Uterus (tissue), 3 donors: ENCODE measurements at regions not wholly inside any gene's neighbourhood (a gene's known extent, or its start where the extent isn't known, plus 50 kb on each side); places are given as distances from the start of the nearest gene placed in this dataset.

Source experiments
- DNase-seq, 2 donors: peaks; one replicate each; pipeline ENCODE4 v3.0.0-alpha.2; 2019 to 2020
- H3K27ac ChIP-seq, 2 donors: fragments of 200-600 bp; sonication (generic); 1 replicate in 1 of 2; 2 replicates in 1 of 2; pipeline ENCODE4 v1.5.1; 2016 to 2018
- H3K27me3 ChIP-seq, 2 donors: fragments of 200-600 bp; sonication (generic); one replicate each; pipeline ENCODE4 v1.5.1; 2018 to 2019; ENCODE audit warnings: control low read depth in 1 of 2
- H3K36me3 ChIP-seq, 2 donors: fragments of 200-600 bp; sonication (generic); one replicate each; pipeline ENCODE4 v1.5.1; 2019; ENCODE audit warnings: control low read depth in 1 of 2
- H3K4me1 ChIP-seq, 2 donors: fragments of 200-600 bp; sonication (generic); one replicate each; pipeline ENCODE4 v1.5.1; 2018 to 2019; ENCODE audit warnings: control low read depth in 1 of 2
- H3K4me3 ChIP-seq, 2 donors: fragments of 200-600 bp; sonication (generic); 1 replicate in 1 of 2; 2 replicates in 1 of 2; pipeline ENCODE4 v1.5.1; 2018 to 2019; ENCODE audit warnings: mild to moderate bottlenecking in 1 of 2
- H3K9me3 ChIP-seq, 2 donors: fragments of 200-600 bp; sonication (generic); one replicate each; pipeline ENCODE4 v1.5.1; 2019; ENCODE audit warnings: control low read depth in 1 of 2
- POLR2A ChIP-seq, 2 donors: fragments of 450-650 bp; IDR thresholded peaks; one replicate each; pipeline ENCODE4 v1.6.1; 2016; ENCODE audit warnings: antibody characterized with exemption in 2 of 2, mild to moderate bottlenecking in 1 of 2, moderate library complexity in 1 of 2
- intact Hi-C: fragments of 100-400 bp; cut with DNase I; formaldehyde crosslinking; loops from one replicate; pipeline ENCODE4 v1.15.1; 2023; ENCODE audit warnings: low total_unique reads
- TF ChIP-seq, protein P1 (sequence below), 4 experiments: fragments of 200-600 bp in 2 of 4; fragments of 450-650 bp in 2 of 4; sonication (generic) in 2 of 4; IDR thresholded peaks; one replicate each; pipeline ENCODE4 v1.5.1; 2016 to 2019; ENCODE audit warnings: antibody characterized with exemption in 4 of 4, mild to moderate bottlenecking in 2 of 4, moderate library complexity in 1 of 4
- donor health status: DM: yes; HTN: yes; CAD: no.

GRCh38 chr2:129135017-129135416, 816.3 kb upstream of the HS6ST1 start:
- Histone ChIP-seq H3K9me3 (no peaks in the 10 kb centered on the region), H3K4me1 (no peaks in the 10 kb centered on the region), H3K36me3 (no peaks in the 10 kb centered on the region), H3K4me3 (no peak overlapping the region), H3K27me3 (no peaks in the 10 kb centered on the region), H3K27ac (no peak overlapping the region)
- intact Hi-C loops, result no loop called here
- no peak for TF ChIP-seq POLR2A (IDR thresholded peaks at IDR 0.05)
- TF ChIP-seq, protein P1, sequence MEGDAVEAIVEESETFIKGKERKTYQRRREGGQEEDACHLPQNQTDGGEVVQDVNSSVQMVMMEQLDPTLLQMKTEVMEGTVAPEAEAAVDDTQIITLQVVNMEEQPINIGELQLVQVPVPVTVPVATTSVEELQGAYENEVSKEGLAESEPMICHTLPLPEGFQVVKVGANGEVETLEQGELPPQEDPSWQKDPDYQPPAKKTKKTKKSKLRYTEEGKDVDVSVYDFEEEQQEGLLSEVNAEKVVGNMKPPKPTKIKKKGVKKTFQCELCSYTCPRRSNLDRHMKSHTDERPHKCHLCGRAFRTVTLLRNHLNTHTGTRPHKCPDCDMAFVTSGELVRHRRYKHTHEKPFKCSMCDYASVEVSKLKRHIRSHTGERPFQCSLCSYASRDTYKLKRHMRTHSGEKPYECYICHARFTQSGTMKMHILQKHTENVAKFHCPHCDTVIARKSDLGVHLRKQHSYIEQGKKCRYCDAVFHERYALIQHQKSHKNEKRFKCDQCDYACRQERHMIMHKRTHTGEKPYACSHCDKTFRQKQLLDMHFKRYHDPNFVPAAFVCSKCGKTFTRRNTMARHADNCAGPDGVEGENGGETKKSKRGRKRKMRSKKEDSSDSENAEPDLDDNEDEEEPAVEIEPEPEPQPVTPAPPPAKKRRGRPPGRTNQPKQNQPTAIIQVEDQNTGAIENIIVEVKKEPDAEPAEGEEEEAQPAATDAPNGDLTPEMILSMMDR (IDR thresholded peaks at IDR 0.05), result no peak
- no peak for DNase-seq

- Histone ChIP-seq H3K4me1 (no peaks in the 10 kb centered on the region), H3K27me3 (no peaks in the 10 kb centered on the region), H3K4me3 (no peak overlapping the region), H3K27ac (no peak overlapping the region), H3K36me3 (no peaks in the 10 kb centered on the region), H3K9me3 (no peaks in the 10 kb centered on the region)
- DNase-seq, result no peak
- intact Hi-C loops, result no loop called here
- TF ChIP-seq, protein P1 (IDR thresholded peaks at IDR 0.05), result no peak
- TF ChIP-seq POLR2A (IDR thresholded peaks at IDR 0.05), result no peak
Measured at GRCh38 chr2:129139380-129139779, 820.7 kb upstream of the HS6ST1 start.

- Histone ChIP-seq H3K36me3 (no peaks in the 10 kb centered on the region), H3K4me3 (no peak overlapping the region), H3K4me1 (no peaks in the 10 kb centered on the region), H3K27ac (no peak overlapping the region), H3K27me3 (no peaks in the 10 kb centered on the region), H3K9me3 (no peaks in the 10 kb centered on the region)
- no peak for TF ChIP-seq POLR2A (IDR thresholded peaks at IDR 0.05)
- TF ChIP-seq, protein P1 (IDR thresholded peaks at IDR 0.05), result no peak
- intact Hi-C loops, result no loop called here
- no peak for DNase-seq
Measured at GRCh38 chr2:129142465-129142864, 823.8 kb upstream of the HS6ST1 start.

DNA sequence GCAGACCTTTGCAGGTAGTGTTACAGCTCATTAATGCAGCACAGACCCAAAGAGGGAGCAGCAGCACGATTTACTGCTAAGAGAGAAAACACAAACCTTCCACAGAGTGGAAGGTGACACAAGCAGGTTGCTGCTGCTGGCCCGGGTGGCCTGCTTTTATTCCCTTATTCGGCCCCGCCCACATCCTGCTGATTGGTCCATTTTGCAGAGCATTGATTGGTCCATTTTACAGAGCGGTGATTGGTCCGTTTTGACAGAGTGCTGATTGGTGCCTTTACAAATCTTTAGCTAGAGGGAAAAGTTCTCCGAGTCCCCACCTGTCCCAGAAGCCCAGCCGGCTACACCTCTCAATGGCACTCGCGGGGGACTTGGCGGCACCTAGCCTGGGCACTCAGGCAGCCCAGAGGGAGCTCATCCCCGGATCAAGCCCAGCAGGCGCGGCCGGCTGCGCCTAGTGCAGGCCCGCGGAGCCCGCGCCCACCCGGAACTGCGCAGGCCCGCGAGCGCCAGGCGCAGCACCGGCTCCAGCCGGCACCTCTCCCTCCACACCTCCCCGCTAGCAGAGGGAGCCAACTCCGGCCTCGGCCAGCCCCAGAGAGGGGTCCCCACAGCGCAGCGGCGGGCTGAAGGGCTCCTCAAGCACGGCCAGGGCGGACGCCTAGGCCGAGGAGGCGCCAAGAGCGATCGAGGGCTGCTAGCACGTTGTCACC, 825.6 kb upstream of the HS6ST1 start:
- Histone ChIP-seq H3K27me3 (no peaks in the 10 kb centered on the region), H3K4me1 (no peaks in the 10 kb centered on the region), H3K36me3 (no peaks in the 10 kb centered on the region), H3K9me3 (no peaks in the 10 kb centered on the region), H3K4me3 (no peak overlapping the region), H3K27ac (no peak overlapping the region)
- intact Hi-C loops, result no loop called here
- no peak for TF ChIP-seq POLR2A (IDR thresholded peaks at IDR 0.05)
- TF ChIP-seq, protein P1 (IDR thresholded peaks at IDR 0.05), result no peak
- no peak for DNase-seq

DNA sequence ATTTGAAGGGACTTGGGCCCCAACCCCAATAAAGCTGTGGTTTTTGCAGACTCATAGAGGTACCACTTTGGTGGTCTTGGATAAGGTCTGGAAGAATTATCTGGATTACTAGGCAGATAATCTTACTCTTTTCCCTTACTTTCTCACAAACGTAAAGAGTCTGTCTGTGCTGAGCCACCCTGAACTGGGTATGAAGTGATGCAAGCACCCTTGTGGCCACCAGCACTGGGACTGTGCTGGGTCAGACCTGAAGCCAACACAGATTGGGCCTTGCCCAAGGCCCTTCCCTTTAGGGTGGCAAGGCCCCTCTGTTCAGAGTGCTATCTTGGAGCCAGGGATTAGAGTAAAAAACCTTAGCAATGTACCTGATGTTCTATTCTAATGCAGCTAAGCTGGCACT, 827.0 kb upstream of the RAB6C start:
- no peak for DNase-seq
- TF ChIP-seq POLR2A (IDR thresholded peaks at IDR 0.05), result no peak
- TF ChIP-seq, protein P1 (IDR thresholded peaks at IDR 0.05), result no peak
- H3K4me3 ChIP-seq, result no peak overlapping the region
- no peaks in the 10 kb centered on the region for H3K27me3 ChIP-seq
- no peaks in the 10 kb centered on the region for H3K9me3 ChIP-seq
- H3K27ac ChIP-seq, result no peak overlapping the region
- H3K36me3 ChIP-seq, result no peaks in the 10 kb centered on the region
- no peaks in the 10 kb centered on the region for H3K4me1 ChIP-seq
- intact Hi-C loops, result no loop called here
